GM23338 (cell line): ENCODE measurements at regions not wholly inside any gene's neighbourhood (a gene's known extent, or its start where the extent isn't known, plus 50 kb on each side); places are given as distances from the start of the nearest gene placed in this dataset.
A peak's percentile ranks its signal among the peaks of the same experiment; 100 is the strongest.

ENCODE experiments used
- ATAC-seq: fragments of 200-7000 bp; cut with Tn5 transposase; 3 replicates; pipeline ENCODE4 v1.9.1; 2020
- DNase-seq: peaks from one replicate; pipeline ENCODE4 v3.0.0-alpha.2; 2015; ENCODE audit warnings: low spot score
- H2AFZ ChIP-seq: fragments of 200-600 bp; sonication (generic); 2 replicates; pipeline ENCODE4 v1.8.0; 2016; ENCODE audit warnings: antibody characterized with exemption, mild to moderate bottlenecking, moderate library complexity
- H3F3A ChIP-seq: fragments of 200-600 bp; sonication (generic); replicated peaks from 2 replicates; pipeline ENCODE4 v1.8.0; 2017; ENCODE audit warnings: antibody characterized with exemption, mixed run types, low read depth
- H3K27ac ChIP-seq: fragments of 200-600 bp; sonication (generic); 2 replicates; pipeline ENCODE4 v1.6.1; 2016; ENCODE audit warnings: low read depth
- H3K27me3 ChIP-seq: fragments of 200-600 bp; sonication (generic); 2 replicates; pipeline ENCODE4 v1.8.0; 2016; ENCODE audit warnings: mild to moderate bottlenecking, mixed run types, moderate library complexity; ENCODE audit not compliant: insufficient read depth
- H3K36me3 ChIP-seq: fragments of 200-600 bp; sonication (generic); 2 replicates; pipeline ENCODE4 v1.8.0; 2016; ENCODE audit warnings: mild to moderate bottlenecking; ENCODE audit not compliant: insufficient read depth
- H3K4me1 ChIP-seq: fragments of 200-600 bp; sonication (generic); 2 replicates; pipeline ENCODE4 v1.8.0; 2016; ENCODE audit warnings: mild to moderate bottlenecking, moderate library complexity; ENCODE audit not compliant: insufficient read depth
- H3K4me2 ChIP-seq: fragments of 200-600 bp; sonication (generic); 2 replicates; pipeline ENCODE4 v1.7.1; 2017; ENCODE audit warnings: mixed run types
- H3K4me3 ChIP-seq: fragments of 200-600 bp; sonication (generic); 2 replicates; pipeline ENCODE4 v1.6.1; 2016; ENCODE audit warnings: mixed run types
- H3K79me2 ChIP-seq: fragments of 200-600 bp; sonication (generic); replicated peaks from 2 replicates; pipeline ENCODE4 v1.8.0; 2017; ENCODE audit warnings: mild to moderate bottlenecking; ENCODE audit not compliant: insufficient read depth
- H3K9me2 ChIP-seq: fragments of 200-600 bp; sonication (generic); 2 replicates; pipeline ENCODE4 v1.8.0; 2017; ENCODE audit not compliant: insufficient read depth
- H4K20me1 ChIP-seq: fragments of 200-600 bp; sonication (generic); replicated peaks from 2 replicates; pipeline ENCODE4 v1.8.0; 2017; ENCODE audit warnings: mild to moderate bottlenecking; ENCODE audit not compliant: insufficient read depth
- H3K27ac Mint-ChIP-seq: 2 replicates; pipeline ENCODE4 v1.8.0; 2020; ENCODE audit warnings: inconsistent platforms, mild to moderate bottlenecking, moderate library complexity, mixed read lengths
- H3K27me3 Mint-ChIP-seq: 3 replicates; pipeline ENCODE4 v1.8.0; 2022; ENCODE audit warnings: low read depth, mild to moderate bottlenecking, moderate library complexity, mixed read lengths, inconsistent platforms; ENCODE audit not compliant: insufficient read depth, poor library complexity
- H3K36me3 Mint-ChIP-seq: 3 replicates; pipeline ENCODE4 v1.8.0; 2021; ENCODE audit warnings: low read depth, mild to moderate bottlenecking, inconsistent platforms, moderate library complexity, mixed read lengths
- H3K4me1 Mint-ChIP-seq: 3 replicates; pipeline ENCODE4 v1.8.0; 2020; ENCODE audit warnings: mild to moderate bottlenecking, inconsistent platforms, mixed read lengths
- H3K4me3 Mint-ChIP-seq: 3 replicates; pipeline ENCODE4 v1.8.0; 2021; ENCODE audit warnings: moderate library complexity, mild to moderate bottlenecking, inconsistent platforms, mixed read lengths
- H3K9me3 Mint-ChIP-seq: 3 replicates; pipeline ENCODE4 v1.8.0; 2020; ENCODE audit warnings: moderate library complexity, mild to moderate bottlenecking, inconsistent platforms, mixed read lengths
- EZH2 ChIP-seq: fragments of 200-600 bp; sonication (generic); IDR thresholded peaks from one replicate; pipeline ENCODE4 v1.8.0; 2017; ENCODE audit warnings: antibody characterized with exemption, mild to moderate bottlenecking, low read depth; ENCODE audit not compliant: unreplicated experiment
- EZH2phosphoT487 ChIP-seq: fragments of 200-600 bp; sonication (generic); IDR thresholded peaks from one replicate; pipeline ENCODE4 v1.8.1; 2018; ENCODE audit warnings: antibody characterized with exemption; ENCODE audit not compliant: unreplicated experiment
- JUNB ChIP-seq: IDR thresholded peaks from one replicate; pipeline ENCODE4 v1.6.1; 2016; ENCODE audit warnings: antibody characterized with exemption; ENCODE audit not compliant: unreplicated experiment
- POLR2AphosphoS5 ChIP-seq: IDR thresholded peaks from 2 replicates; pipeline ENCODE4 v1.6.1; 2016; ENCODE audit warnings: antibody characterized with exemption, low read depth
- STAT1 ChIP-seq: IDR thresholded peaks from one replicate; pipeline ENCODE4 v1.6.1; 2016; ENCODE audit warnings: antibody characterized with exemption; ENCODE audit not compliant: unreplicated experiment
- ZNF114 ChIP-seq: fragments of 250-450 bp; sonication (Bioruptor Pico); IDR thresholded peaks from 2 replicates; pipeline ENCODE4 v1.5.0; 2020; ENCODE audit warnings: mild to moderate bottlenecking, moderate library complexity
- ZNF331 ChIP-seq: fragments of 250-450 bp; sonication (Bioruptor Pico); IDR thresholded peaks from 2 replicates; pipeline ENCODE4 v1.5.0; 2020; ENCODE audit warnings: low read depth, mild to moderate bottlenecking, moderate library complexity
- TF ChIP-seq, protein P1 (sequence below): IDR thresholded peaks from 2 replicates; pipeline ENCODE4 v1.6.1; 2016; ENCODE audit warnings: antibody characterized with exemption
- TF ChIP-seq, protein P2 (sequence below): IDR thresholded peaks from one replicate; pipeline ENCODE4 v1.6.1; 2018; ENCODE audit warnings: antibody characterized with exemption; ENCODE audit not compliant: unreplicated experiment
- TF ChIP-seq, protein P3 (sequence below), 2 experiments: fragments of 200-600 bp in 1 of 2; sonication (generic) in 1 of 2; conservative IDR thresholded peaks; 2 replicates each; pipeline versions ENCODE4 v1.5.1 to v1.6.1; 2016 to 2017; ENCODE audit warnings: antibody characterized with exemption in 2 of 2, low read depth in 2 of 2, mild to moderate bottlenecking in 2 of 2, moderate library complexity in 1 of 2
- TF ChIP-seq, protein P4 (sequence below): fragments of 250-450 bp; sonication (Bioruptor Pico); IDR thresholded peaks from 2 replicates; pipeline ENCODE4 v1.5.0; 2020; ENCODE audit warnings: mild to moderate bottlenecking, moderate library complexity

DNA sequence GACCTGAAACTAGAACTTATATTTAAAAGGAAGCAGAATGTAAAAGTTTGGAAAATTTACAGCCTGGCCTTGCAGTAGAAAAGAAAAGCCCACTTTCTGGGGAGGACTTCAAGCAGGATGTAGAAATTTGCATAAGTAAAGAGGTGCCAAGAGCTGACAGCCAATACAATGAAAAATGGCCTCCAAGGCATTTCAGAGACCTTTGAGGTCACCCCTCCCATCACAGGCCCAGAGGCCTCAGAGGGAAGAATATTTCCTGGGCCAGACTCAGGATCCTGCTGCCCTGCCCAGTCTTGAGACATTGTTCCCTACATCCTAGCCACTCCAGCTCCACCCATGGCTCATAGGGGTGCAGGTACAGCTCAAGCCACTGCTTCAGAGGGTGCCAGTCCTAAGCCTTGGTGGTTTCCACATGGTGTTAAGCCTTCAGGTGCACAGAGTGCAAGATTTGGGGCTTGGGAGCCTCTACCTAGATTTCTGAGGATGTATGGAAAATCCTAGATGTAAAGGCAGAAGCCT is 518.9 kb upstream of the INTU start (continued):
- TF ChIP-seq, protein P1, sequence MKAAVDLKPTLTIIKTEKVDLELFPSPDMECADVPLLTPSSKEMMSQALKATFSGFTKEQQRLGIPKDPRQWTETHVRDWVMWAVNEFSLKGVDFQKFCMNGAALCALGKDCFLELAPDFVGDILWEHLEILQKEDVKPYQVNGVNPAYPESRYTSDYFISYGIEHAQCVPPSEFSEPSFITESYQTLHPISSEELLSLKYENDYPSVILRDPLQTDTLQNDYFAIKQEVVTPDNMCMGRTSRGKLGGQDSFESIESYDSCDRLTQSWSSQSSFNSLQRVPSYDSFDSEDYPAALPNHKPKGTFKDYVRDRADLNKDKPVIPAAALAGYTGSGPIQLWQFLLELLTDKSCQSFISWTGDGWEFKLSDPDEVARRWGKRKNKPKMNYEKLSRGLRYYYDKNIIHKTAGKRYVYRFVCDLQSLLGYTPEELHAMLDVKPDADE: no peak
- TF ChIP-seq ZNF114 (CRISPR knock-in tag) (no peak), EZH2 (no peak), EZH2phosphoT487 (no peak), POLR2AphosphoS5 (no peak), STAT1 (no peak)
- TF ChIP-seq, protein P2, sequence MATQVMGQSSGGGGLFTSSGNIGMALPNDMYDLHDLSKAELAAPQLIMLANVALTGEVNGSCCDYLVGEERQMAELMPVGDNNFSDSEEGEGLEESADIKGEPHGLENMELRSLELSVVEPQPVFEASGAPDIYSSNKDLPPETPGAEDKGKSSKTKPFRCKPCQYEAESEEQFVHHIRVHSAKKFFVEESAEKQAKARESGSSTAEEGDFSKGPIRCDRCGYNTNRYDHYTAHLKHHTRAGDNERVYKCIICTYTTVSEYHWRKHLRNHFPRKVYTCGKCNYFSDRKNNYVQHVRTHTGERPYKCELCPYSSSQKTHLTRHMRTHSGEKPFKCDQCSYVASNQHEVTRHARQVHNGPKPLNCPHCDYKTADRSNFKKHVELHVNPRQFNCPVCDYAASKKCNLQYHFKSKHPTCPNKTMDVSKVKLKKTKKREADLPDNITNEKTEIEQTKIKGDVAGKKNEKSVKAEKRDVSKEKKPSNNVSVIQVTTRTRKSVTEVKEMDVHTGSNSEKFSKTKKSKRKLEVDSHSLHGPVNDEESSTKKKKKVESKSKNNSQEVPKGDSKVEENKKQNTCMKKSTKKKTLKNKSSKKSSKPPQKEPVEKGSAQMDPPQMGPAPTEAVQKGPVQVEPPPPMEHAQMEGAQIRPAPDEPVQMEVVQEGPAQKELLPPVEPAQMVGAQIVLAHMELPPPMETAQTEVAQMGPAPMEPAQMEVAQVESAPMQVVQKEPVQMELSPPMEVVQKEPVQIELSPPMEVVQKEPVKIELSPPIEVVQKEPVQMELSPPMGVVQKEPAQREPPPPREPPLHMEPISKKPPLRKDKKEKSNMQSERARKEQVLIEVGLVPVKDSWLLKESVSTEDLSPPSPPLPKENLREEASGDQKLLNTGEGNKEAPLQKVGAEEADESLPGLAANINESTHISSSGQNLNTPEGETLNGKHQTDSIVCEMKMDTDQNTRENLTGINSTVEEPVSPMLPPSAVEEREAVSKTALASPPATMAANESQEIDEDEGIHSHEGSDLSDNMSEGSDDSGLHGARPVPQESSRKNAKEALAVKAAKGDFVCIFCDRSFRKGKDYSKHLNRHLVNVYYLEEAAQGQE: no peak

GRCh38 chr4:127118681-127119080 is 514.1 kb upstream of the INTU start:
- Histone ChIP-seq H3K27ac (no peak overlapping the region), H3K4me3 (no peak overlapping the region), H3F3A (no peaks in the 10 kb centered on the region), H3K9me2 (no peaks in the 10 kb centered on the region; the same call in 1 of the 2 replicates), H3K79me2 (no peaks in the 10 kb centered on the region), H4K20me1 (no peaks in the 10 kb centered on the region), H3K4me2 (no peak overlapping the region), H2AFZ (0 out of 2 replicates have a peak overlapping the region, but pooled peaks have one; percentile 4), H3K27me3 (no peaks in the 10 kb centered on the region), H3K4me1 (peaks cover 10% of the 10 kb centered on the region; the same call in 1 of the 2 replicates), H3K36me3 (no peaks in the 10 kb centered on the region)
- Mint-ChIP-seq H3K27ac (peak overlapping the region; percentile 61; the same call in 1 of the 2 replicates), H3K4me1 (peaks cover 21% of the 10 kb centered on the region), H3K36me3 (peaks cover 10% of the 10 kb centered on the region), H3K27me3 (no peaks in the 10 kb centered on the region), H3K9me3 (peaks cover 5% of the 10 kb centered on the region; the same call in 2 of the 3 replicates), H3K4me3 (no peak overlapping the region)
- no peak for DNase-seq
- ATAC-seq: no peak
- no peak for TF ChIP-seq JUNB
- TF ChIP-seq, protein P1: no peak
- no peak for TF ChIP-seq STAT1
- TF ChIP-seq EZH2phosphoT487: no peak
- no peak for TF ChIP-seq ZNF331 (CRISPR knock-in tag)
- TF ChIP-seq EZH2: no peak
- TF ChIP-seq, protein P3, sequence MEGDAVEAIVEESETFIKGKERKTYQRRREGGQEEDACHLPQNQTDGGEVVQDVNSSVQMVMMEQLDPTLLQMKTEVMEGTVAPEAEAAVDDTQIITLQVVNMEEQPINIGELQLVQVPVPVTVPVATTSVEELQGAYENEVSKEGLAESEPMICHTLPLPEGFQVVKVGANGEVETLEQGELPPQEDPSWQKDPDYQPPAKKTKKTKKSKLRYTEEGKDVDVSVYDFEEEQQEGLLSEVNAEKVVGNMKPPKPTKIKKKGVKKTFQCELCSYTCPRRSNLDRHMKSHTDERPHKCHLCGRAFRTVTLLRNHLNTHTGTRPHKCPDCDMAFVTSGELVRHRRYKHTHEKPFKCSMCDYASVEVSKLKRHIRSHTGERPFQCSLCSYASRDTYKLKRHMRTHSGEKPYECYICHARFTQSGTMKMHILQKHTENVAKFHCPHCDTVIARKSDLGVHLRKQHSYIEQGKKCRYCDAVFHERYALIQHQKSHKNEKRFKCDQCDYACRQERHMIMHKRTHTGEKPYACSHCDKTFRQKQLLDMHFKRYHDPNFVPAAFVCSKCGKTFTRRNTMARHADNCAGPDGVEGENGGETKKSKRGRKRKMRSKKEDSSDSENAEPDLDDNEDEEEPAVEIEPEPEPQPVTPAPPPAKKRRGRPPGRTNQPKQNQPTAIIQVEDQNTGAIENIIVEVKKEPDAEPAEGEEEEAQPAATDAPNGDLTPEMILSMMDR (conservative IDR thresholded peaks at IDR 0.05; ENCODE audit: low read depth in 2 of 2): no peak
- TF ChIP-seq, protein P4, sequence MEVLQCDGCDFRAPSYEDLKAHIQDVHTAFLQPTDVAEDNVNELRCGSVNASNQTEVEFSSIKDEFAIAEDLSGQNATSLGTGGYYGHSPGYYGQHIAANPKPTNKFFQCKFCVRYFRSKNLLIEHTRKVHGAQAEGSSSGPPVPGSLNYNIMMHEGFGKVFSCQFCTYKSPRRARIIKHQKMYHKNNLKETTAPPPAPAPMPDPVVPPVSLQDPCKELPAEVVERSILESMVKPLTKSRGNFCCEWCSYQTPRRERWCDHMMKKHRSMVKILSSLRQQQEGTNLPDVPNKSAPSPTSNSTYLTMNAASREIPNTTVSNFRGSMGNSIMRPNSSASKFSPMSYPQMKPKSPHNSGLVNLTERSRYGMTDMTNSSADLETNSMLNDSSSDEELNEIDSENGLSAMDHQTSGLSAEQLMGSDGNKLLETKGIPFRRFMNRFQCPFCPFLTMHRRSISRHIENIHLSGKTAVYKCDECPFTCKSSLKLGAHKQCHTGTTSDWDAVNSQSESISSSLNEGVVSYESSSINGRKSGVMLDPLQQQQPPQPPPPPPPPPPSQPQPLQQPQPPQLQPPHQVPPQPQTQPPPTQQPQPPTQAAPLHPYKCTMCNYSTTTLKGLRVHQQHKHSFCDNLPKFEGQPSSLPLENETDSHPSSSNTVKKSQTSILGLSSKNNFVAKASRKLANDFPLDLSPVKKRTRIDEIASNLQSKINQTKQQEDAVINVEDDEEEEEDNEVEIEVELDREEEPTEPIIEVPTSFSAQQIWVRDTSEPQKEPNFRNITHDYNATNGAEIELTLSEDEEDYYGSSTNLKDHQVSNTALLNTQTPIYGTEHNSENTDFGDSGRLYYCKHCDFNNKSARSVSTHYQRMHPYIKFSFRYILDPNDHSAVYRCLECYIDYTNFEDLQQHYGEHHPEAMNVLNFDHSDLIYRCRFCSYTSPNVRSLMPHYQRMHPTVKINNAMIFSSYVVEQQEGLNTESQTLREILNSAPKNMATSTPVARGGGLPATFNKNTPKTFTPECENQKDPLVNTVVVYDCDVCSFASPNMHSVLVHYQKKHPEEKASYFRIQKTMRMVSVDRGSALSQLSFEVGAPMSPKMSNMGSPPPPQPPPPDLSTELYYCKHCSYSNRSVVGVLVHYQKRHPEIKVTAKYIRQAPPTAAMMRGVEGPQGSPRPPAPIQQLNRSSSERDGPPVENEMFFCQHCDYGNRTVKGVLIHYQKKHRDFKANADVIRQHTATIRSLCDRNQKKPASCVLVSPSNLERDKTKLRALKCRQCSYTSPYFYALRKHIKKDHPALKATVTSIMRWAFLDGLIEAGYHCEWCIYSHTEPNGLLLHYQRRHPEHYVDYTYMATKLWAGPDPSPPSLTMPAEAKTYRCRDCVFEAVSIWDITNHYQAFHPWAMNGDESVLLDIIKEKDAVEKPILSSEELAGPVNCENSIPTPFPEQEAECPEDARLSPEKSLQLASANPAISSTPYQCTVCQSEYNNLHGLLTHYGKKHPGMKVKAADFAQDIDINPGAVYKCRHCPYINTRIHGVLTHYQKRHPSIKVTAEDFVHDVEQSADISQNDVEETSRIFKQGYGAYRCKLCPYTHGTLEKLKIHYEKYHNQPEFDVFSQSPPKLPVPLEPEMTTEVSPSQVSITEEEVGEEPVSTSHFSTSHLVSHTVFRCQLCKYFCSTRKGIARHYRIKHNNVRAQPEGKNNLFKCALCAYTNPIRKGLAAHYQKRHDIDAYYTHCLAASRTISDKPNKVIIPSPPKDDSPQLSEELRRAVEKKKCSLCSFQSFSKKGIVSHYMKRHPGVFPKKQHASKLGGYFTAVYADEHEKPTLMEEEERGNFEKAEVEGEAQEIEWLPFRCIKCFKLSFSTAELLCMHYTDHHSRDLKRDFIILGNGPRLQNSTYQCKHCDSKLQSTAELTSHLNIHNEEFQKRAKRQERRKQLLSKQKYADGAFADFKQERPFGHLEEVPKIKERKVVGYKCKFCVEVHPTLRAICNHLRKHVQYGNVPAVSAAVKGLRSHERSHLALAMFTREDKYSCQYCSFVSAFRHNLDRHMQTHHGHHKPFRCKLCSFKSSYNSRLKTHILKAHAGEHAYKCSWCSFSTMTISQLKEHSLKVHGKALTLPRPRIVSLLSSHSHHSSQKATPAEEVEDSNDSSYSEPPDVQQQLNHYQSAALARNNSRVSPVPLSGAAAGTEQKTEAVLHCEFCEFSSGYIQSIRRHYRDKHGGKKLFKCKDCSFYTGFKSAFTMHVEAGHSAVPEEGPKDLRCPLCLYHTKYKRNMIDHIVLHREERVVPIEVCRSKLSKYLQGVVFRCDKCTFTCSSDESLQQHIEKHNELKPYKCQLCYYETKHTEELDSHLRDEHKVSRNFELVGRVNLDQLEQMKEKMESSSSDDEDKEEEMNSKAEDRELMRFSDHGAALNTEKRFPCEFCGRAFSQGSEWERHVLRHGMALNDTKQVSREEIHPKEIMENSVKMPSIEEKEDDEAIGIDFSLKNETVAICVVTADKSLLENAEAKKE (CRISPR knock-in tag): no peak
- TF ChIP-seq ZNF114 (CRISPR knock-in tag): no peak
